ENCODE measurements at regions not wholly inside any gene's neighbourhood (a gene's known extent, or its start where the extent isn't known, plus 50 kb on each side); places are given as distances from the start of the nearest gene placed in this dataset.

GRCh38 chr22:35014812-35015211 lies 51.1 kb upstream of the ISX start:
- TF ChIP-seq CTCF (IDR thresholded peaks at IDR 0.05) (no peak), POLR2A (IDR thresholded peaks at IDR 0.05) (no peak), POLR2AphosphoS5 (IDR thresholded peaks at IDR 0.05) (no peak)

All from upper lobe of left lung (tissue), 4 donors.